MCF 10A (cell line): ENCODE measurements at regions not wholly inside any gene's neighbourhood (a gene's known extent, or its start where the extent isn't known, plus 50 kb on each side); places are given as distances from the start of the nearest gene placed in this dataset.

Experiments used
- BruUV-seq: library from RNA; stranded (reverse); fragments of 400-500 nt; replicated peaks from 2 replicates; lab custom pipeline; 2021; lab: Mats Ljungman, UMichigan
- CTCF ChIA-PET: fragments of 300-600 bp; sonication (Branson Sonifier 250); formaldehyde crosslinking; extraction: SDS; loops from one replicate; lab custom pipeline; 2021; ENCODE audit warnings: antibody characterized with exemption, inconsistent platforms; lab: Yijun Ruan, JAX
- POLR2A ChIA-PET: fragments of 300-600, 350-650 bp; sonication (Branson Sonifier 250); formaldehyde crosslinking; extraction: SDS; loops from one replicate; lab custom pipeline; 2020; ENCODE audit warnings: antibody characterized with exemption, inconsistent platforms; lab: Yijun Ruan, JAX
- DNase-seq: peaks from one replicate; pipeline ENCODE4 v3.0.0-alpha.2; 2018; ENCODE audit not compliant: unreplicated experiment
- H3K27ac Mint-ChIP-seq: one replicate; pipeline ENCODE4 v1.8.0; 2022; ENCODE audit warnings: mild to moderate bottlenecking, low read depth, mixed read lengths; ENCODE audit not compliant: unreplicated experiment
- H3K27me3 Mint-ChIP-seq: one replicate; pipeline ENCODE4 v1.8.0; 2022; ENCODE audit warnings: mixed read lengths; ENCODE audit not compliant: insufficient read depth, unreplicated experiment
- H3K36me3 Mint-ChIP-seq: one replicate; pipeline ENCODE4 v1.8.0; 2022; ENCODE audit warnings: mild to moderate bottlenecking, moderate library complexity, mixed read lengths; ENCODE audit not compliant: insufficient read depth, unreplicated experiment
- H3K4me1 Mint-ChIP-seq: one replicate; pipeline ENCODE4 v1.8.0; 2022; ENCODE audit warnings: mixed read lengths; ENCODE audit not compliant: insufficient read depth, unreplicated experiment
- H3K4me3 Mint-ChIP-seq: one replicate; pipeline ENCODE4 v1.8.0; 2022; ENCODE audit warnings: mild to moderate bottlenecking, moderate library complexity, mixed read lengths; ENCODE audit not compliant: unreplicated experiment
- H3K9me3 Mint-ChIP-seq: one replicate; pipeline ENCODE4 v1.8.0; 2022; ENCODE audit warnings: mixed read lengths; ENCODE audit not compliant: unreplicated experiment
- CTCF ChIP-seq: fragments of 200-600 bp; IDR thresholded peaks from one replicate; pipeline ENCODE4 v1.8.0; 2022; ENCODE audit warnings: antibody characterized with exemption, mild to moderate bottlenecking; ENCODE audit not compliant: unreplicated experiment
- intact Hi-C: fragments of 100-400 bp; cut with micrococcal nuclease; formaldehyde crosslinking; loops from 2 replicates; pipeline ENCODE4 v1.14.1; 2022

GRCh38 chr3:153853163-153853562, 268.0 kb upstream of the ARHGEF26 start:
- no peaks in the 10 kb centered on the region for H3K9me3 Mint-ChIP-seq
- BruUV-seq, result no TSS peak
- no peaks in the 10 kb centered on the region for H3K36me3 Mint-ChIP-seq
- no peak for TF ChIP-seq CTCF
- H3K27me3 Mint-ChIP-seq, result no peaks in the 10 kb centered on the region
- intact Hi-C loops, result no loop called here
- ChIA-PET POLR2A (no interaction called here), CTCF (no interaction called here)
- H3K27ac Mint-ChIP-seq, result no peak overlapping the region
- no peak overlapping the region for H3K4me3 Mint-ChIP-seq
- no peak for DNase-seq
- peaks cover 11% of the 10 kb centered on the region for H3K4me1 Mint-ChIP-seq

GRCh38 chr3:153855772-153856171, 265.4 kb upstream of the ARHGEF26 start:
- intact Hi-C loops, result no loop called here
- DNase-seq, result peak; percentile 12
- H3K4me1 Mint-ChIP-seq, result peaks cover 11% of the 10 kb centered on the region
- no peaks in the 10 kb centered on the region for H3K27me3 Mint-ChIP-seq
- H3K27ac Mint-ChIP-seq, result no peak overlapping the region
- CTCF ChIA-PET, result interaction anchor here (0.7 to 1.0 kb wide), 2 partner anchors 123 to 398 kb away, joined by 3 read pairs; no protein-coding TSS in a partner anchor
- H3K36me3 Mint-ChIP-seq, result no peaks in the 10 kb centered on the region
- POLR2A ChIA-PET, result no interaction called here
- no TSS peak for BruUV-seq
- no peak overlapping the region for H3K4me3 Mint-ChIP-seq
- no peak for TF ChIP-seq CTCF
- no peaks in the 10 kb centered on the region for H3K9me3 Mint-ChIP-seq

GRCh38 chr3:153856932-153857331, 264.3 kb upstream of the ARHGEF26 start:
- Mint-ChIP-seq H3K27ac (no peak overlapping the region), H3K4me1 (peaks cover 11% of the 10 kb centered on the region), H3K27me3 (no peaks in the 10 kb centered on the region), H3K36me3 (no peaks in the 10 kb centered on the region), H3K9me3 (no peaks in the 10 kb centered on the region), H3K4me3 (no peak overlapping the region)
- no peak for TF ChIP-seq CTCF
- ChIA-PET POLR2A (no interaction called here), CTCF (no interaction called here)
- intact Hi-C loops, result no loop called here
- BruUV-seq, result no TSS peak
- peak; percentile 17 for DNase-seq

- ChIA-PET CTCF (no interaction called here), POLR2A (no interaction called here)
- Mint-ChIP-seq H3K9me3 (no peaks in the 10 kb centered on the region), H3K4me3 (no peak overlapping the region), H3K27me3 (no peaks in the 10 kb centered on the region), H3K36me3 (no peaks in the 10 kb centered on the region), H3K4me1 (no peaks in the 10 kb centered on the region), H3K27ac (no peak overlapping the region)
- no TSS peak for BruUV-seq
- intact Hi-C loops, result no loop called here
- no peak for TF ChIP-seq CTCF
- DNase-seq, result no peak
Observed at GRCh38 chr3:153864793-153865192, 256.4 kb upstream of the ARHGEF26 start.
